Liver (tissue), 3 donors: ENCODE measurements at regions not wholly inside any gene's neighbourhood (a gene's known extent, or its start where the extent isn't known, plus 50 kb on each side); places are given as distances from the start of the nearest gene placed in this dataset.

ENCODE experiments used
- CTCF ChIP-seq: fragments of 150-350 bp; IDR thresholded peaks from 2 replicates; pipeline ENCODE4 v1.5.1; 2017; ENCODE audit warnings: improper control_type of control experiment, low read depth, low read length; ENCODE audit not compliant: missing input control
- FOXA1 ChIP-seq: IDR thresholded peaks from 2 replicates; pipeline ENCODE4 v1.6.1; 2016; ENCODE audit warnings: antibody characterized with exemption
- JUND ChIP-seq, 2 donors: IDR thresholded peaks; 2 replicates each; pipeline ENCODE4 v1.6.1; 2016; ENCODE audit warnings: antibody characterized with exemption in 2 of 2
- RAD21 ChIP-seq, 2 donors: IDR thresholded peaks; 2 replicates each; pipeline ENCODE4 v1.6.1; 2016; ENCODE audit warnings: antibody characterized with exemption in 2 of 2, mild to moderate bottlenecking in 2 of 2
- REST ChIP-seq: IDR thresholded peaks from 2 replicates; pipeline ENCODE4 v1.6.1; 2016; ENCODE audit warnings: antibody characterized with exemption, mild to moderate bottlenecking
- RXRA ChIP-seq, 2 donors: IDR thresholded peaks; 2 replicates each; pipeline ENCODE4 v1.6.1; 2017 to 2018; ENCODE audit warnings: antibody characterized with exemption in 2 of 2, mild to moderate bottlenecking in 1 of 2
- TAF1 ChIP-seq: conservative IDR thresholded peaks from 2 replicates; pipeline ENCODE4 v1.6.1; 2016; ENCODE audit warnings: antibody characterized with exemption, mild to moderate bottlenecking
- donor health status: healthy.
- donor health status: healthy.

GRCh38 chr7:24051651-24052050 is 232.3 kb upstream of the NPY start:
- TF ChIP-seq CTCF (no peak), FOXA1 (no peak), JUND (IDR thresholded peaks at IDR 0.05) (no peak), TAF1 (no peak), REST (no peak), RXRA (IDR thresholded peaks at IDR 0.05) (no peak), RAD21 (IDR thresholded peaks at IDR 0.05) (no peak)
